KOPT-K1 (cell line): ENCODE measurements at regions not wholly inside any gene's neighbourhood (a gene's known extent, or its start where the extent isn't known, plus 50 kb on each side); places are given as distances from the start of the nearest gene placed in this dataset.

Experiments used
- H3K27ac ChIP-seq: fragments of 200-600 bp; sonication (generic); 2 replicates; pipeline ENCODE4 v1.5.1; 2016; ENCODE audit warnings: antibody characterized with exemption, mild to moderate bottlenecking, low read depth, low read length; ENCODE audit not compliant: poor library complexity, severe bottlenecking
- H3K36me3 ChIP-seq: fragments of 200-600 bp; sonication (generic); 2 replicates; pipeline ENCODE4 v1.5.1; 2017; ENCODE audit warnings: antibody characterized with exemption, mild to moderate bottlenecking, low read length, moderate library complexity; ENCODE audit not compliant: insufficient read depth
- H3K9me3 ChIP-seq: fragments of 200-600 bp; sonication (generic); 2 replicates; pipeline ENCODE4 v1.5.1; 2017; ENCODE audit warnings: antibody characterized with exemption, low read length, mild to moderate bottlenecking; ENCODE audit not compliant: insufficient read depth, poor library complexity, severe bottlenecking

GRCh38 chr20:39176457-39176856, 214.3 kb downstream of the DHX35 start:
- no peak overlapping the region for H3K27ac ChIP-seq
- H3K36me3 ChIP-seq = no peaks in the 10 kb centered on the region
- H3K9me3 ChIP-seq = no peaks in the 10 kb centered on the region

GRCh38 chr20:39170896-39171463, 208.8 kb downstream of the DHX35 start:
- no peaks in the 10 kb centered on the region for H3K36me3 ChIP-seq
- H3K9me3 ChIP-seq = no peaks in the 10 kb centered on the region
- no peak overlapping the region for H3K27ac ChIP-seq

DNA sequence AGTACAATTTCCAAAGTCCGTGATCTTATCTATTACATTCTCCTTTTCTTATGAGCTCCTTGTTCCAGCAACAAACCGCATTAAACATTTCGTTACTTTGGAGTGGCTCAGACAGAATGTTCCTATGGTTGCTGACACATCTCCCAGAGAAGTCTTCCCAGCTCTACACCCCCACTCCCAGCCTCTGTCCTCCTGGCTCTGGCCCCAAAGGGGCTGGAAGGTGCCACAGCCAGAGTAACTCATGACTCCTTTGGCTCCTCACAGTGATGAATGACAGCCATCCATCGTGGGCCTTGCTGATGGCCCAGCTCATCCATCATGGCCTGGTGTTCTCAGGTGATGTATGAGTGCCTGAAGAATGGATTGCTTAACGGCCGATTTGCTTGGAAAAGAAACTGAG, 203.0 kb downstream of the DHX35 start:
- H3K9me3 ChIP-seq = no peaks in the 10 kb centered on the region
- no peak overlapping the region for H3K27ac ChIP-seq
- no peaks in the 10 kb centered on the region for H3K36me3 ChIP-seq

GRCh38 chr20:39164642-39165041, 202.5 kb downstream of the DHX35 start:
- Histone ChIP-seq H3K27ac (no peak overlapping the region), H3K36me3 (no peaks in the 10 kb centered on the region), H3K9me3 (no peaks in the 10 kb centered on the region)

- Histone ChIP-seq H3K36me3 (no peaks in the 10 kb centered on the region), H3K27ac (no peak overlapping the region)
Measured at GRCh38 chr20:39163993-39164392, 201.8 kb downstream of the DHX35 start.

DNA sequence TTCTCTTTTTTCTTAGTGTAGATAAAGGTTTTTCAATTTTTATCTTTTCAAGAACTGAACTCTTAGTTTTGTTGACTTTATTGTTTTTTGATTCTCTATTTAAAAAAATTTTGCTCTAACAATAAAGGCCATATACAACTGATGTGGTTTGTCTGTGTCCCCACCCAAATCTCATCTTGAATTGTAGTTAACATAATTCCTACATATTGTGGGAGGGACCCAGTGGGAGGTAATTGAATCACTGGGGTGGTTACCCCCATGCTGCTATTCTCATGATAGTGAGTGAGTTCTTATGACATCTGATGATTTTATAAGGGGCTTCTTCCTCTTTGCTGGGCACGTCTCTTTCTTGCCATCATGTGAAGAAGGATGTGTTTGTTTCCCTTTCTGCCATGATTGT, 199.8 kb downstream of the DHX35 start:
- Histone ChIP-seq H3K27ac (no peak overlapping the region), H3K36me3 (no peaks in the 10 kb centered on the region), H3K9me3 (no peaks in the 10 kb centered on the region)

More at GRCh38 chr20:39163993-39164392, 201.8 kb downstream of the DHX35 start:
- no peaks in the 10 kb centered on the region for H3K9me3 ChIP-seq

DNA sequence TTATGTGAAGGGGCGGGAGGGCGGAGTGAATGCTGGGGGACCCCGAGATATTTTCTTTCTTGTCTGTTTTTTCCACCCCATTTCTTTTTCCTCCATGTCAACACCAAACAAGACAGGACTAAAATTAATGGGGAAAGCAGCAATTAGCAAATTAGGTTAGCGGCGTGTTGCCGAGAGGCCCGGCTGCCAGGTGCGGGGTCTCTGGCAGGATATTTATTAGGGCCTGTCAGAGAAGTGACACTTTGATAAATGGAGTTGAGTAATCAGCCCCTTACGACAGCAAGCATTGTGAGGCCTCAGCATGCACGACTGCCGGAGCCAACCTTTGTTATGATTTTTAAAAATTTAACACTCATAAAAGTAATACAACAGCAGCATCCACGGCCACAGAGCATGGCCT, 193.8 kb downstream of the DHX35 start:
- Histone ChIP-seq H3K27ac (no peak overlapping the region), H3K9me3 (no peaks in the 10 kb centered on the region), H3K36me3 (no peaks in the 10 kb centered on the region)

- no peaks in the 10 kb centered on the region for H3K36me3 ChIP-seq
- H3K27ac ChIP-seq = no peak overlapping the region
- H3K9me3 ChIP-seq = no peaks in the 10 kb centered on the region
Measured at GRCh38 chr20:39152742-39153141, 190.6 kb downstream of the DHX35 start.

GRCh38 chr20:39152126-39152525, 190.0 kb downstream of the DHX35 start:
- H3K9me3 ChIP-seq = no peaks in the 10 kb centered on the region
- no peak overlapping the region for H3K27ac ChIP-seq
- H3K36me3 ChIP-seq = no peaks in the 10 kb centered on the region

- Histone ChIP-seq H3K36me3 (no peaks in the 10 kb centered on the region), H3K9me3 (no peaks in the 10 kb centered on the region), H3K27ac (no peak overlapping the region)
Measured at GRCh38 chr20:39150501-39150900, 188.4 kb downstream of the DHX35 start.

GRCh38 chr20:39146394-39146793, 184.2 kb downstream of the DHX35 start:
- Histone ChIP-seq H3K27ac (no peak overlapping the region), H3K9me3 (peaks cover 10% of the 10 kb centered on the region), H3K36me3 (no peaks in the 10 kb centered on the region)

- H3K9me3 ChIP-seq = peaks cover 10% of the 10 kb centered on the region
- H3K27ac ChIP-seq = no peak overlapping the region
- no peaks in the 10 kb centered on the region for H3K36me3 ChIP-seq
Measured at GRCh38 chr20:39145921-39146320, 183.8 kb downstream of the DHX35 start.

DNA sequence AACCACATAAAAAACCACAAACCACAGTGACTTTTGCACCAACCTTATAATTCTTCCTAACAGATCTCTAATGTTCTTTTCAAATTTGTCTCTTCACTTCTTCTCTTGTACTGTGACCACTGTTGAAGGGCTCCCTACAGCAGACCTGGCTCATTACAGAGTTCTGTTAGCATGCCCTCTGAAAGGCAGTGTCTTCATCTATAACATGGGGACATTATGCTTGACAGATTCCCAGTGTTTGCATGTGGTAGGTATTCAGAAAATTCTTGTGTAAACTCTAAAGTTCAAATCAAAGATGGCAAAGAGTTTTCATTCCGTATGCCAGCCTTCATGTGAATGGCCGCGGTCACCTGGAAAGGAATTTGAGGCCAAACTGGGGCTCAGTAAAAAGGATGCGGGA, 182.6 kb downstream of the DHX35 start:
- peaks cover 10% of the 10 kb centered on the region for H3K9me3 ChIP-seq
- no peak overlapping the region for H3K27ac ChIP-seq
- no peaks in the 10 kb centered on the region for H3K36me3 ChIP-seq

- no peaks in the 10 kb centered on the region for H3K36me3 ChIP-seq
- H3K9me3 ChIP-seq = peaks cover 10% of the 10 kb centered on the region
- H3K27ac ChIP-seq = no peak overlapping the region
Measured at GRCh38 chr20:39142407-39143096, 180.4 kb downstream of the DHX35 start.

- Histone ChIP-seq H3K9me3 (no peaks in the 10 kb centered on the region), H3K27ac (no peak overlapping the region), H3K36me3 (no peaks in the 10 kb centered on the region)
Measured at GRCh38 chr20:39137299-39137698, 175.2 kb downstream of the DHX35 start.

- H3K9me3 ChIP-seq = no peaks in the 10 kb centered on the region
- no peak overlapping the region for H3K27ac ChIP-seq
- no peaks in the 10 kb centered on the region for H3K36me3 ChIP-seq
Measured at GRCh38 chr20:39136798-39137197, 174.7 kb downstream of the DHX35 start.
